Activated T-helper 2 cell treated with anti-CD3 and anti-CD28 coated beads, Interferon-gamma antibody, Interleukin-2, Interleukin-4, amounts not matched to agents 10 μg/mL and 5 μg/mL and 100 μg/mL, durations not matched to agents 14 hours and 24 hours and 36 hours (primary cell): ENCODE measurements at regions not wholly inside any gene's neighbourhood (a gene's known extent, or its start where the extent isn't known, plus 50 kb on each side); places are given as distances from the start of the nearest gene placed in this dataset.
"Not testable (repeated sequence)": the region's sequence is repeated elsewhere in the genome, so short reads cannot be mapped to it uniquely, and the experiment has no call there.

ENCODE experiments used
- DNase-seq: peaks from one replicate; pipeline ENCODE4 v3.0.0; 2021; ENCODE audit warnings: low spot score
- H3K27ac Mint-ChIP-seq: one replicate; pipeline ENCODE4 v1.8.0; 2021; ENCODE audit warnings: mixed read lengths
- H3K27me3 Mint-ChIP-seq: one replicate; pipeline ENCODE4 v1.8.0; 2021; ENCODE audit warnings: low read depth, mixed read lengths
- H3K36me3 Mint-ChIP-seq: one replicate; pipeline ENCODE4 v1.8.0; 2021; ENCODE audit warnings: low read depth, mixed read lengths
- H3K4me1 Mint-ChIP-seq: one replicate; pipeline ENCODE4 v1.8.0; 2021; ENCODE audit warnings: low read depth, mixed read lengths
- H3K4me3 Mint-ChIP-seq: one replicate; pipeline ENCODE4 v1.8.0; 2021; ENCODE audit warnings: low read depth, mild to moderate bottlenecking, moderate library complexity, mixed read lengths
- H3K9me3 Mint-ChIP-seq: one replicate; pipeline ENCODE4 v1.8.0; 2021; ENCODE audit warnings: mixed read lengths
- intact Hi-C: fragments of 100-400 bp; cut with micrococcal nuclease; formaldehyde crosslinking; loops from one replicate; pipeline ENCODE4 v1.15.1; 2023

- H3K27ac Mint-ChIP-seq, result no peak overlapping the region
Observed at GRCh38 chr7:125253452-125254190, 324.0 kb upstream of the POT1 start.

GRCh38 chr7:125247514-125248098 is 318.0 kb upstream of the POT1 start:
- Mint-ChIP-seq H3K4me1 (no peaks in the 10 kb centered on the region), H3K4me3 (no peak overlapping the region), H3K27me3 (no peaks in the 10 kb centered on the region), H3K9me3 (no peaks in the 10 kb centered on the region), H3K27ac (no peak overlapping the region), H3K36me3 (no peaks in the 10 kb centered on the region)
- DNase-seq, result no peak
- intact Hi-C loops, result no loop called here

More at GRCh38 chr7:125253452-125254190, 324.0 kb upstream of the POT1 start:
- intact Hi-C loops, result no loop called here
- no peak overlapping the region for H3K4me3 Mint-ChIP-seq
- H3K36me3 Mint-ChIP-seq, result no peaks in the 10 kb centered on the region
- H3K4me1 Mint-ChIP-seq, result no peaks in the 10 kb centered on the region
- H3K27me3 Mint-ChIP-seq, result no peaks in the 10 kb centered on the region
- H3K9me3 Mint-ChIP-seq, result no peaks in the 10 kb centered on the region
- no peak for DNase-seq

GRCh38 chr7:125246706-125247105 is 317.1 kb upstream of the POT1 start:
- Mint-ChIP-seq H3K36me3 (no peaks in the 10 kb centered on the region), H3K4me3 (no peak overlapping the region), H3K27ac (no peak overlapping the region), H3K27me3 (no peaks in the 10 kb centered on the region), H3K9me3 (no peaks in the 10 kb centered on the region), H3K4me1 (no peaks in the 10 kb centered on the region)
- no peak for DNase-seq
- intact Hi-C loops, result no loop called here

- no peaks in the 10 kb centered on the region for H3K9me3 Mint-ChIP-seq
- H3K36me3 Mint-ChIP-seq, result no peaks in the 10 kb centered on the region
- no peak for DNase-seq
- no peaks in the 10 kb centered on the region for H3K4me1 Mint-ChIP-seq
- H3K4me3 Mint-ChIP-seq, result no peak overlapping the region
- intact Hi-C loops, result no loop called here
- H3K27ac Mint-ChIP-seq, result no peak overlapping the region
- H3K27me3 Mint-ChIP-seq, result no peaks in the 10 kb centered on the region
Observed at GRCh38 chr7:125241548-125241947, 311.9 kb upstream of the POT1 start.

- peaks cover 4% of the 10 kb centered on the region for H3K9me3 Mint-ChIP-seq
- no peaks in the 10 kb centered on the region for H3K27me3 Mint-ChIP-seq
- H3K36me3 Mint-ChIP-seq, result no peaks in the 10 kb centered on the region
- H3K27ac Mint-ChIP-seq, result no peak overlapping the region
- DNase-seq, result no peak
- H3K4me1 Mint-ChIP-seq, result no peaks in the 10 kb centered on the region
- intact Hi-C loops, result no loop called here
- no peak overlapping the region for H3K4me3 Mint-ChIP-seq
Observed at GRCh38 chr7:125222596-125222995, 293.0 kb upstream of the POT1 start.

GRCh38 chr7:125218076-125218475 is 288.5 kb upstream of the POT1 start:
- Mint-ChIP-seq H3K4me3 (no peak overlapping the region), H3K9me3 (peaks cover 7% of the 10 kb centered on the region), H3K4me1 (no peaks in the 10 kb centered on the region), H3K36me3 (no peaks in the 10 kb centered on the region), H3K27ac (no peak overlapping the region), H3K27me3 (no peaks in the 10 kb centered on the region)
- no peak for DNase-seq
- intact Hi-C loops, result no loop called here

- no peak for DNase-seq
- Mint-ChIP-seq H3K36me3 (no peaks in the 10 kb centered on the region), H3K4me3 (no peak overlapping the region), H3K9me3 (peaks cover 4% of the 10 kb centered on the region), H3K4me1 (no peaks in the 10 kb centered on the region), H3K27me3 (no peaks in the 10 kb centered on the region), H3K27ac (no peak overlapping the region)
- intact Hi-C loops, result no loop called here
Observed at GRCh38 chr7:125201002-125201401, 271.4 kb upstream of the POT1 start.

- Mint-ChIP-seq H3K36me3 (no peaks in the 10 kb centered on the region), H3K4me1 (no peaks in the 10 kb centered on the region), H3K27ac (no peak overlapping the region), H3K9me3 (peaks cover 3% of the 10 kb centered on the region), H3K4me3 (no peak overlapping the region), H3K27me3 (no peaks in the 10 kb centered on the region)
- intact Hi-C loops, result no loop called here
- no peak for DNase-seq
Observed at GRCh38 chr7:125197731-125198393, 268.2 kb upstream of the POT1 start.

- Mint-ChIP-seq H3K4me1 (no peaks in the 10 kb centered on the region), H3K4me3 (no peak overlapping the region), H3K27ac (no peak overlapping the region), H3K36me3 (no peaks in the 10 kb centered on the region), H3K9me3 (peaks cover 16% of the 10 kb centered on the region), H3K27me3 (no peaks in the 10 kb centered on the region)
- intact Hi-C loops, result no loop called here
- no peak for DNase-seq
Observed at GRCh38 chr7:125195156-125195555, 265.5 kb upstream of the POT1 start.

GRCh38 chr7:125193263-125193662 is 263.6 kb upstream of the POT1 start:
- Mint-ChIP-seq H3K36me3 (no peaks in the 10 kb centered on the region), H3K4me3 (no peak overlapping the region), H3K27ac (no peak overlapping the region), H3K27me3 (no peaks in the 10 kb centered on the region), H3K9me3 (peaks cover 22% of the 10 kb centered on the region), H3K4me1 (no peaks in the 10 kb centered on the region)
- intact Hi-C loops, result no loop called here
- no peak for DNase-seq

GRCh38 chr7:125184801-125185200 is 255.2 kb upstream of the POT1 start:
- Mint-ChIP-seq H3K4me1 (no peaks in the 10 kb centered on the region), H3K36me3 (no peaks in the 10 kb centered on the region), H3K9me3 (peaks cover 7% of the 10 kb centered on the region), H3K4me3 (no peak overlapping the region), H3K27ac (no peak overlapping the region), H3K27me3 (no peaks in the 10 kb centered on the region)
- no peak for DNase-seq
- intact Hi-C loops, result no loop called here

- intact Hi-C loops, H3K27ac Mint-ChIP-seq, H3K27me3 Mint-ChIP-seq, H3K9me3 Mint-ChIP-seq, H3K4me1 Mint-ChIP-seq, H3K4me3 Mint-ChIP-seq, H3K36me3 Mint-ChIP-seq, DNase-seq: not testable (repeated sequence)
Observed at GRCh38 chr7:125181569-125182267, 252.1 kb upstream of the POT1 start.

GRCh38 chr7:125173571-125173970 is 243.9 kb upstream of the POT1 start:
- Mint-ChIP-seq H3K9me3 (no peaks in the 10 kb centered on the region), H3K27me3 (no peaks in the 10 kb centered on the region), H3K4me3 (no peak overlapping the region), H3K36me3 (no peaks in the 10 kb centered on the region), H3K27ac (no peak overlapping the region), H3K4me1 (no peaks in the 10 kb centered on the region)
- no peak for DNase-seq
- intact Hi-C loops, result no loop called here
